Smooth muscle cell (in vitro differentiated cells): ENCODE measurements at regions not wholly inside any gene's neighbourhood (a gene's known extent, or its start where the extent isn't known, plus 50 kb on each side); places are given as distances from the start of the nearest gene placed in this dataset.

Experiments
- DNase-seq: peaks from one replicate; lab custom pipeline; 2025; ENCODE audit not compliant: unreplicated experiment; lab: John Stamatoyannopoulos, UW
- H2AFZ ChIP-seq: fragments of 200-600 bp; sonication (generic); 2 replicates; pipeline ENCODE4 v1.6.0; 2016; ENCODE audit warnings: antibody characterized with exemption, low read depth, mild to moderate bottlenecking
- H3F3A ChIP-seq: fragments of 200-600 bp; sonication (generic); 2 replicates; pipeline ENCODE4 v1.6.0; 2017; ENCODE audit warnings: antibody characterized with exemption, low read depth
- H3K27ac ChIP-seq: fragments of 200-600 bp; sonication (generic); 2 replicates; pipeline ENCODE4 v1.5.1; 2016; ENCODE audit warnings: low read depth, mild to moderate bottlenecking
- H3K27me3 ChIP-seq: fragments of 200-600 bp; sonication (generic); 2 replicates; pipeline ENCODE4 v1.6.1; 2016; ENCODE audit warnings: low read depth, mild to moderate bottlenecking
- H3K36me3 ChIP-seq: fragments of 200-600 bp; sonication (generic); 2 replicates; pipeline ENCODE4 v1.5.1; 2016; ENCODE audit warnings: low read depth
- H3K4me1 ChIP-seq: fragments of 200-600 bp; sonication (generic); 2 replicates; pipeline ENCODE4 v1.5.1; 2016; ENCODE audit warnings: low read depth
- H3K4me2 ChIP-seq: fragments of 200-600 bp; sonication (generic); 2 replicates; pipeline ENCODE4 v1.6.0; 2016; ENCODE audit warnings: mild to moderate bottlenecking
- H3K4me3 ChIP-seq: fragments of 200-600 bp; sonication (generic); 2 replicates; pipeline ENCODE4 v1.5.1; 2016; ENCODE audit warnings: mild to moderate bottlenecking
- H3K79me2 ChIP-seq: fragments of 200-600 bp; sonication (generic); 2 replicates; pipeline ENCODE4 v1.6.0; 2016; ENCODE audit warnings: low read depth, mild to moderate bottlenecking
- H3K9ac ChIP-seq: fragments of 200-600 bp; sonication (generic); 2 replicates; pipeline ENCODE4 v1.6.0; 2016; ENCODE audit warnings: low read depth
- H3K9me3 ChIP-seq: fragments of 200-600 bp; sonication (generic); replicated peaks from 2 replicates; pipeline ENCODE4 v1.5.1; 2016; ENCODE audit warnings: low read depth
- H4K20me1 ChIP-seq: fragments of 200-600 bp; sonication (generic); 2 replicates; pipeline ENCODE4 v1.6.0; 2016; ENCODE audit warnings: low read depth
- WGBS: methylation state at CpG from one replicate; pipeline ENCODE4 v1.1.7; 2016; ENCODE audit warnings: low lambda C conversion rate; 5-methylcytosine and 5-hydroxymethylcytosine counted together
- TF ChIP-seq, protein P1 (sequence below): fragments of 200-600 bp; sonication (generic); IDR thresholded peaks from 2 replicates; pipeline ENCODE4 v1.5.1; 2017; ENCODE audit warnings: borderline replicate concordance, mild to moderate bottlenecking, antibody characterized with exemption; ENCODE audit not compliant: insufficient read depth, poor library complexity, severe bottlenecking

DNA sequence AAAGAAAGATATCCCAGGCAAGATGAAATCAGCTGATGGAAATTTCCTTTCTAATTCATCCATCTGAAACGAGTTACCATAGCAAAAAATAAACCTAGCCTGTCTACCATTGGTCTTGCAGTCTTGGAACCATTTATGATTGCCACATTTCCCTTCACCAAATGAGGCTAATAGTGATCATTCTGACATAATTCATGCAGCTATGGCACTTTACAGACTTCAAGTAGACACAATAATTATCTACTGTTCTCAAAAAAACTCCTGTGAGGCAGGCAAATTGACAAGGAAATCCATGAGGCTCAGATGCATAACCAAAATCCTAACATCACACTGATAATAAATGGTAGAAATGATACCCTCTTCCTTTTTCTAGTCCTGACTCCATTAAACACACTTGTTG lies 1669.7 kb upstream of the LRRTM1 start:
- WGBS = 59% methylated on average over 1 of the region's 1 CpG
- Histone ChIP-seq H4K20me1 (no peaks in the 10 kb centered on the region), H2AFZ (no peak overlapping the region), H3F3A (no peaks in the 10 kb centered on the region), H3K36me3 (no peaks in the 10 kb centered on the region), H3K27ac (no peak overlapping the region), H3K4me2 (no peak overlapping the region), H3K9ac (no peak overlapping the region), H3K4me1 (no peaks in the 10 kb centered on the region), H3K4me3 (no peak overlapping the region), H3K27me3 (no peaks in the 10 kb centered on the region), H3K79me2 (no peaks in the 10 kb centered on the region), H3K9me3 (no peaks in the 10 kb centered on the region)
- TF ChIP-seq, protein P1, sequence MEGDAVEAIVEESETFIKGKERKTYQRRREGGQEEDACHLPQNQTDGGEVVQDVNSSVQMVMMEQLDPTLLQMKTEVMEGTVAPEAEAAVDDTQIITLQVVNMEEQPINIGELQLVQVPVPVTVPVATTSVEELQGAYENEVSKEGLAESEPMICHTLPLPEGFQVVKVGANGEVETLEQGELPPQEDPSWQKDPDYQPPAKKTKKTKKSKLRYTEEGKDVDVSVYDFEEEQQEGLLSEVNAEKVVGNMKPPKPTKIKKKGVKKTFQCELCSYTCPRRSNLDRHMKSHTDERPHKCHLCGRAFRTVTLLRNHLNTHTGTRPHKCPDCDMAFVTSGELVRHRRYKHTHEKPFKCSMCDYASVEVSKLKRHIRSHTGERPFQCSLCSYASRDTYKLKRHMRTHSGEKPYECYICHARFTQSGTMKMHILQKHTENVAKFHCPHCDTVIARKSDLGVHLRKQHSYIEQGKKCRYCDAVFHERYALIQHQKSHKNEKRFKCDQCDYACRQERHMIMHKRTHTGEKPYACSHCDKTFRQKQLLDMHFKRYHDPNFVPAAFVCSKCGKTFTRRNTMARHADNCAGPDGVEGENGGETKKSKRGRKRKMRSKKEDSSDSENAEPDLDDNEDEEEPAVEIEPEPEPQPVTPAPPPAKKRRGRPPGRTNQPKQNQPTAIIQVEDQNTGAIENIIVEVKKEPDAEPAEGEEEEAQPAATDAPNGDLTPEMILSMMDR = no peak
- no peak for DNase-seq

DNA sequence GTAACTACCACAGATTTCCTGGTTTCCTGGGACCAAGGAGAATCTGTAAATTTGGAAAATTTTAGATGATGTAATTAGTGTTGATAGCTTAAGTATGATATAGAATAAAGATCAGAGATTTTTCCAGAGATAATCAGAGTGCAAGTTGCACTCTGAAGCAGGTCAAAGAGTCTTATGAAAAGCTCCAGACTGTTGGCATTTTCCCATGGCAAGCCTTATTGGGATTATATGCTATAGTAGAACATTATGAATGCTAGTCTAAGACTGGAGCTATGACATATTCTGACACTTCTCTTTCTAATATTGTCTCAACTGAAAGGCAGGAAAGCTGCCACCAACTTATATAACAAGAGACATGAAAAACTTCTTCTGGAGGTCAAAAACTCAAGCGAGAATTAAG lies 1638.3 kb upstream of the LRRTM1 start:
- no peak overlapping the region for H3K27ac ChIP-seq
- H3K4me1 ChIP-seq = no peaks in the 10 kb centered on the region
- no peak overlapping the region for H3K4me2 ChIP-seq
- 96% methylated on average over 1 of the region's 1 CpG for WGBS
- H3F3A ChIP-seq = no peaks in the 10 kb centered on the region
- H2AFZ ChIP-seq = no peak overlapping the region
- DNase-seq = no peak
- no peaks in the 10 kb centered on the region for H3K9me3 ChIP-seq
- no peak overlapping the region for H3K4me3 ChIP-seq
- H3K79me2 ChIP-seq = no peaks in the 10 kb centered on the region
- H3K36me3 ChIP-seq = no peaks in the 10 kb centered on the region
- H4K20me1 ChIP-seq = no peaks in the 10 kb centered on the region
- no peaks in the 10 kb centered on the region for H3K27me3 ChIP-seq
- TF ChIP-seq, protein P1 = no peak
- no peak overlapping the region for H3K9ac ChIP-seq

DNA sequence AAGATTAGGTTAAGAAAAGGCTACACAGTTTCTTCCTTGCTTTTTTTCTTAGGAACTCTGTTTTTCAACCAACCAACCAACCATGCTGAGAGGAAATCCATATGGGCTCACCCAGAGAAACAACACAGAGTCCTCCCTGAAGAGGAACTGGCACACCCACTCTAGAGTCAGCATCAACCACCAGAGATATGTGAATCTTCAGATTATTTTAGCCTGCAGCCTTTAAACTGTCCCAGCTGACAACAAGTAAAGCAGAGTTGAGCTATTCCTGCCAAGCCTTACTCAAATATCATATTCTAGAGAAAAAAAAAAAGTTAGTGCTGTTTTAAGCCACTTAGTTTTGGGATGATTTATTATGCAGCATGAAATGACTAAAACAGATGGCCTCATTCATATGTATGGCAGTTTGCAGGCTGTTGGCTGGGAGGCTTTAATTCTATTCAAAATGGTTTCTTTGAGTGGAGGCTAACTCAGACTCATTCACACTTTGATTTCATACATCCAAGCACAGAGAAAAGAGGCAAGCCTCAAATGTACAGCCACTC lies 1637.7 kb upstream of the LRRTM1 start:
- no peak for DNase-seq

More for the DNA sequence above, 1637.7 kb upstream of the LRRTM1 start:
- Histone ChIP-seq H3K9me3 (no peaks in the 10 kb centered on the region), H3K27ac (no peak overlapping the region), H2AFZ (no peak overlapping the region), H4K20me1 (no peaks in the 10 kb centered on the region), H3K36me3 (no peaks in the 10 kb centered on the region), H3K27me3 (no peaks in the 10 kb centered on the region), H3K4me2 (no peak overlapping the region), H3K9ac (no peak overlapping the region), H3F3A (no peaks in the 10 kb centered on the region), H3K4me1 (no peaks in the 10 kb centered on the region), H3K79me2 (no peaks in the 10 kb centered on the region), H3K4me3 (no peak overlapping the region)
- TF ChIP-seq, protein P1 = no peak
